ENCODE measurements at regions not wholly inside any gene's neighbourhood (a gene's known extent, or its start where the extent isn't known, plus 50 kb on each side); places are given as distances from the start of the nearest gene placed in this dataset.
"Not testable (repeated sequence)": the region's sequence is repeated elsewhere in the genome, so short reads cannot be mapped to it uniquely, and the experiment has no call there.

GRCh38 chr3:31100519-31100918 is 206.1 kb upstream of the GADL1 start:
- Histone ChIP-seq H3K36me3 (ENCODE audit: insufficient read depth, low read length) (no peaks in the 10 kb centered on the region), H2AFZ (ENCODE audit: low read depth, low read length) (no peak overlapping the region), H3K9me3 (ENCODE audit: low read length) (no peaks in the 10 kb centered on the region), H3K4me1 (ENCODE audit: insufficient read depth, low read length) (no peaks in the 10 kb centered on the region), H3K27me3 (ENCODE audit: insufficient read depth, low read length) (no peaks in the 10 kb centered on the region), H3K4me3 (ENCODE audit: low read length) (no peak overlapping the region)

- H3K36me3 ChIP-seq (ENCODE audit: insufficient read depth, low read length); H3K4me3 ChIP-seq (ENCODE audit: low read length); H3K4me1 ChIP-seq (ENCODE audit: insufficient read depth, low read length); H2AFZ ChIP-seq (ENCODE audit: low read depth, low read length); H3K9me3 ChIP-seq (ENCODE audit: low read length); H3K27me3 ChIP-seq (ENCODE audit: insufficient read depth, low read length): not testable (repeated sequence)
Measured at GRCh38 chr3:31101285-31101684, 206.8 kb upstream of the GADL1 start.

- no peaks in the 10 kb centered on the region for H3K27me3 ChIP-seq (ENCODE audit: insufficient read depth, low read length)
- no peaks in the 10 kb centered on the region for H3K4me1 ChIP-seq (ENCODE audit: insufficient read depth, low read length)
- no peaks in the 10 kb centered on the region for H3K9me3 ChIP-seq (ENCODE audit: low read length)
- no peak overlapping the region for H2AFZ ChIP-seq (ENCODE audit: low read depth, low read length)
- H3K4me3 ChIP-seq (ENCODE audit: low read length) = no peak overlapping the region
- no peaks in the 10 kb centered on the region for H3K36me3 ChIP-seq (ENCODE audit: insufficient read depth, low read length)
Measured at GRCh38 chr3:31102196-31102879, 207.9 kb upstream of the GADL1 start.

DNA sequence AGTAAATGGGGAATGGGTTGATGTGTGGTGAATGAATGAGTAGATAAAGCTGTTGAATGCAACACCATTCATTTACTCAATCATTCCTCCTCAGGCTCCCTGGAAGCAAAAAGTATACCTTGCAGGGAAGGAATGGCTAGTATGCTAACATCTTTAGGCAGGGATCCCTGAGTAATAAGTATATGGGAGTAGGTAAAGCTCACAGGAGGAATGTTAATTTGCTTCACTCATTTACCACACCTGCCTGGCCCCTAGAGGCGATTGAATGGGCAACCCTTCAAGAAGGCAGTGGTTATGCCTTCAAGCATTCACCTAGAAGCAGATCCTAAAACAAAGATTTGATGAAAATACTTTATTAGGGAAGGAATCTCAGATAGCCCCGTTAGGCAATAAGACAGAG is 208.7 kb upstream of the GADL1 start:
- H3K4me1 ChIP-seq (ENCODE audit: insufficient read depth, low read length) = no peaks in the 10 kb centered on the region
- no peak overlapping the region for H2AFZ ChIP-seq (ENCODE audit: low read depth, low read length)
- no peak overlapping the region for H3K4me3 ChIP-seq (ENCODE audit: low read length)
- H3K27me3 ChIP-seq (ENCODE audit: insufficient read depth, low read length) = no peaks in the 10 kb centered on the region
- H3K9me3 ChIP-seq (ENCODE audit: low read length) = no peaks in the 10 kb centered on the region
- H3K36me3 ChIP-seq (ENCODE audit: insufficient read depth, low read length) = no peaks in the 10 kb centered on the region

- H2AFZ ChIP-seq (ENCODE audit: low read depth, low read length) = no peak overlapping the region
- no peaks in the 10 kb centered on the region for H3K36me3 ChIP-seq (ENCODE audit: insufficient read depth, low read length)
- no peaks in the 10 kb centered on the region for H3K27me3 ChIP-seq (ENCODE audit: insufficient read depth, low read length)
- no peak overlapping the region for H3K4me3 ChIP-seq (ENCODE audit: low read length)
- H3K9me3 ChIP-seq (ENCODE audit: low read length) = no peaks in the 10 kb centered on the region
- H3K4me1 ChIP-seq (ENCODE audit: insufficient read depth, low read length) = no peaks in the 10 kb centered on the region
Measured at GRCh38 chr3:31103623-31104180, 209.2 kb upstream of the GADL1 start.

GRCh38 chr3:31105011-31105410 is 210.6 kb upstream of the GADL1 start:
- Histone ChIP-seq H3K36me3 (ENCODE audit: insufficient read depth, low read length) (no peaks in the 10 kb centered on the region), H3K9me3 (ENCODE audit: low read length) (no peaks in the 10 kb centered on the region), H3K4me1 (ENCODE audit: insufficient read depth, low read length) (no peaks in the 10 kb centered on the region), H3K4me3 (ENCODE audit: low read length) (no peak overlapping the region), H2AFZ (ENCODE audit: low read depth, low read length) (no peak overlapping the region), H3K27me3 (ENCODE audit: insufficient read depth, low read length) (no peaks in the 10 kb centered on the region)

DNA sequence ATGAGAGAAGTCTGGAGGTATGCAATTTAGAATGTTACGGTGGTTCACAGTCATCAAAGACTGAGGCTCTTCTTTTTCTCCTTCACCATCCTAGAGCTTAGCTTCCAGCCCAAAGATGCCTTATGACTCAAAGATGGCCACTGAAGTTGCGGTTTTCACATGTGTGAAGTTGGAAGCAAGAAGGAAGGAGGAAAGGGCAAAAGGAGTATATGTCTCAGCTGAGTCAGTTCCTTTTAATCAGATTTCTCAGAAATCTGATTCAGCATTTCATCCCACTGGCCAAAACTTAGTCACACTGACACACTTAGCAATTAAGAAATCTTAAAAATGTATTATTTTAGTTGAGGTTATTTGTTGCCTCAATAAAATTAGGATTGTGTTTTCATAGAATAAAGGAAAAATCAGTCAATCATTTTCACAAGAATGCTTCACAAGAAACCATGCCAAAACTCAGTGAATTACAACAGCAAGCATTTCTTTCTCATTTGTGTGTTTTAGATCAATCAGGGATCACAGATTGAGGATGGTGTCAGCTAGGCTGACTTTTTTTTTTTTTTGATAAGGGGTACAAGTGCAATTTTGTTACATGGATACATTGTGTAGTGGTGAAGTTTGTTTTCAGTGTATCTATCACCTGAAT is 211.1 kb upstream of the GADL1 start:
- H2AFZ ChIP-seq (ENCODE audit: low read depth, low read length) = no peak overlapping the region
- H3K9me3 ChIP-seq (ENCODE audit: low read length) = no peaks in the 10 kb centered on the region
- H3K36me3 ChIP-seq (ENCODE audit: insufficient read depth, low read length) = no peaks in the 10 kb centered on the region
- no peak overlapping the region for H3K4me3 ChIP-seq (ENCODE audit: low read length)
- no peaks in the 10 kb centered on the region for H3K4me1 ChIP-seq (ENCODE audit: insufficient read depth, low read length)
- no peaks in the 10 kb centered on the region for H3K27me3 ChIP-seq (ENCODE audit: insufficient read depth, low read length)

GRCh38 chr3:31106204-31106603 is 211.7 kb upstream of the GADL1 start:
- Histone ChIP-seq H3K9me3 (ENCODE audit: low read length) (no peaks in the 10 kb centered on the region), H3K4me3 (ENCODE audit: low read length) (no peak overlapping the region), H3K27me3 (ENCODE audit: insufficient read depth, low read length) (no peaks in the 10 kb centered on the region), H3K4me1 (ENCODE audit: insufficient read depth, low read length) (no peaks in the 10 kb centered on the region), H2AFZ (ENCODE audit: low read depth, low read length) (no peak overlapping the region), H3K36me3 (ENCODE audit: insufficient read depth, low read length) (no peaks in the 10 kb centered on the region)

GRCh38 chr3:31106912-31107311 is 212.5 kb upstream of the GADL1 start:
- no peak overlapping the region for H3K4me3 ChIP-seq (ENCODE audit: low read length)
- no peaks in the 10 kb centered on the region for H3K4me1 ChIP-seq (ENCODE audit: insufficient read depth, low read length)
- H3K27me3 ChIP-seq (ENCODE audit: insufficient read depth, low read length) = no peaks in the 10 kb centered on the region
- no peaks in the 10 kb centered on the region for H3K9me3 ChIP-seq (ENCODE audit: low read length)
- H3K36me3 ChIP-seq (ENCODE audit: insufficient read depth, low read length) = no peaks in the 10 kb centered on the region
- H2AFZ ChIP-seq (ENCODE audit: low read depth, low read length) = no peak overlapping the region

DNA sequence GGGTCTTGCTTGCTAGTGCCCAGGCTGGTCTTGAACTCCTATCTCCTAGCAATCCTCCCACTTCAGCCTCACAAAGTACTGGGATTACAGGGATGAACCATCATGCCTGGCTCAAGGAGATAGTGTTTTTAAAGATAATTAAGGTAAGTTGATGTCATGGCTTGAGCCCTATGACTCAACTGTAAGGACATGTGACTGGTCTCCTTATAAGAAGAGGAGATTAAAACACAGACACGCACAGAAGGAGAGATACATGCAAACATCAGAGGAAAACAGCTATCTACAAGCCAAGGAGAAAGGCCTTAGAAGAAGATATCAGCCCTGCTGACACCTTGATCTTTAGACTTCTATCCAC is 220.4 kb upstream of the GADL1 start:
- Histone ChIP-seq H3K27me3 (ENCODE audit: insufficient read depth, low read length) (no peaks in the 10 kb centered on the region), H3K9me3 (ENCODE audit: low read length) (no peaks in the 10 kb centered on the region), H3K4me3 (ENCODE audit: low read length) (no peak overlapping the region), H3K36me3 (ENCODE audit: insufficient read depth, low read length) (no peaks in the 10 kb centered on the region), H3K4me1 (ENCODE audit: insufficient read depth, low read length) (no peaks in the 10 kb centered on the region), H2AFZ (ENCODE audit: low read depth, low read length) (no peak overlapping the region)

DNA sequence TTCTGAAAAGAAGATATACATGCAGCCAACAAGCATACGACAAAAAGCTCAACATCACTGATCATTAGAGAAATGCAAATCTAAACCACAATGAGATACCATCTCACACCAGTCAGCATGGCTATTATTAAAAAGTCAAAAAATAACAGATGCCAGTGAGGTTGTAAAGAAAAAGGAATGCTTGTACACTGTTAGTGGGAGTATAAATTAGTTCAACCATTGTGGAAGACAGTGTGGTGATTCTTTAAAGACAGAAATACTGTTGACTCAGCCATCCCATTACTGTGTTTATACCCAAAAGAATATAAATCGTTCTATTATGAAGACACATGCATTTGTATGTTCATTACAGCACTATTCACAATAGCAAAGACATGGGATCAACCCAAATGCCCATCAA is 221.1 kb upstream of the GADL1 start:
- H3K4me3 ChIP-seq (ENCODE audit: low read length); H2AFZ ChIP-seq (ENCODE audit: low read depth, low read length); H3K27me3 ChIP-seq (ENCODE audit: insufficient read depth, low read length); H3K9me3 ChIP-seq (ENCODE audit: low read length); H3K36me3 ChIP-seq (ENCODE audit: insufficient read depth, low read length); H3K4me1 ChIP-seq (ENCODE audit: insufficient read depth, low read length): not testable (repeated sequence)

DNA sequence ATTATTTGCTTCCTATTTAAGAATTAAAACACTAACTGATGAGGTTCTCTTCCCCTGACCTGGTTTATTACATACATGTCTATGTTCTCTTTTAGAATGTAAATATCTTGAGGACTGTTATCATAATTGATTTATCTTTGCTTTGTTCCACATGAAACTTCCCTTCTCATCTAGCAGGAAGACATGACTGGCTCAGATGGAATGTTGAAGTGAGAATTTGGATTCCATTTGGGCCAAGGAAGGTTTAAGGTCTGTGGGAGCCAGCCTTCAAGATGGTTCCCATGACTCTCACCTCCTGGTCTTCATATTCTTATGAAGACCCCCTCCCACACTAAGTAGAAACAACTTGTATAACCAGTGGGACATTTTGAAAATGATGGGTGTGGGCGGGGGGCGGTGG is 222.2 kb upstream of the GADL1 start:
- H3K9me3 ChIP-seq (ENCODE audit: low read length) = no peaks in the 10 kb centered on the region
- H3K4me3 ChIP-seq (ENCODE audit: low read length) = no peak overlapping the region
- no peak overlapping the region for H2AFZ ChIP-seq (ENCODE audit: low read depth, low read length)
- no peaks in the 10 kb centered on the region for H3K4me1 ChIP-seq (ENCODE audit: insufficient read depth, low read length)
- no peaks in the 10 kb centered on the region for H3K36me3 ChIP-seq (ENCODE audit: insufficient read depth, low read length)
- H3K27me3 ChIP-seq (ENCODE audit: insufficient read depth, low read length) = no peaks in the 10 kb centered on the region

GRCh38 chr3:31117854-31118253 is 223.4 kb upstream of the GADL1 start:
- H3K4me3 ChIP-seq (ENCODE audit: low read length) = no peak overlapping the region
- H2AFZ ChIP-seq (ENCODE audit: low read depth, low read length) = no peak overlapping the region
- H3K9me3 ChIP-seq (ENCODE audit: low read length) = no peaks in the 10 kb centered on the region
- no peaks in the 10 kb centered on the region for H3K36me3 ChIP-seq (ENCODE audit: insufficient read depth, low read length)
- H3K4me1 ChIP-seq (ENCODE audit: insufficient read depth, low read length) = no peaks in the 10 kb centered on the region
- no peaks in the 10 kb centered on the region for H3K27me3 ChIP-seq (ENCODE audit: insufficient read depth, low read length)

DNA sequence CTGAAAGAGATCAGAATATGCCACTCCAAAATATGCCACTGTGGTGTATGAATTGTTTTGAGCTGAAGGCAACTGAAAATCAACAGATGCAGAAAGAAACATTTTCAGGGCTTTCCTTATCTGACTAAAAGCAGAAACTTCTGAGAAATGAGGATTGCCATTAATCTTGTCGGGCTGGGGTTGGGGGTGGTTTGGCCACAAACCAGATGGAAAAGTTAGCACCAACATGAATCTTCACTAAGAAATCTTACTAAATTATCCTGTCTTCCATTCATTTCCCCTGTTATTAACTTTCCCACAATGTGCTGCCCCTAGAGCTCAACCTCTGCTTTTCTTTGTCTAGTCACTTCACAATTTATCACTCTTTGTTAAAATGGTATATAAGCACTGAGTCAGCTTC is 229.9 kb upstream of the GADL1 start:
- H2AFZ ChIP-seq (ENCODE audit: low read depth, low read length) = no peak overlapping the region
- H3K4me3 ChIP-seq (ENCODE audit: low read length) = no peak overlapping the region
- H3K9me3 ChIP-seq (ENCODE audit: low read length) = no peaks in the 10 kb centered on the region
- no peaks in the 10 kb centered on the region for H3K4me1 ChIP-seq (ENCODE audit: insufficient read depth, low read length)
- no peaks in the 10 kb centered on the region for H3K27me3 ChIP-seq (ENCODE audit: insufficient read depth, low read length)
- H3K36me3 ChIP-seq (ENCODE audit: insufficient read depth, low read length) = no peaks in the 10 kb centered on the region

Data from neuron (in vitro differentiated cells).